Caco-2 (cell line): ENCODE measurements at regions not wholly inside any gene's neighbourhood (a gene's known extent, or its start where the extent isn't known, plus 50 kb on each side); places are given as distances from the start of the nearest gene placed in this dataset.

Source experiments
- BruUV-seq: library from RNA; stranded (reverse); fragments of 400-500 nt; replicated peaks from 2 replicates; lab custom pipeline; 2021; lab: Mats Ljungman, UMichigan
- CTCF ChIA-PET: fragments of 300-600 bp; sonication (Branson Sonifier 250); formaldehyde crosslinking; loops from one replicate; lab custom pipeline; 2022; ENCODE audit warnings: antibody characterized with exemption; lab: Charles Lee
- POLR2A ChIA-PET: fragments of 300-600 bp; sonication (Branson Sonifier 250); formaldehyde crosslinking; loops from one replicate; lab custom pipeline; 2022; ENCODE audit warnings: antibody characterized with exemption; lab: Charles Lee
- DNase-seq, 2 experiments: peaks; one replicate each; pipeline versions ENCODE4 v3.0.0 to v3.0.0-alpha.2; 2020 to 2022
- H3K27me3 ChIP-seq: replicated peaks from 2 replicates; pipeline ENCODE4 v1.6.0; 2011; ENCODE audit warnings: low read length; ENCODE audit not compliant: control insufficient read depth, insufficient read depth
- H3K36me3 ChIP-seq: 2 replicates; pipeline ENCODE4 v1.5.1; 2011; ENCODE audit warnings: low read length; ENCODE audit not compliant: control insufficient read depth, insufficient read depth
- H3K4me1 ChIP-seq: fragments of 250-450 bp; sonication (Bioruptor Pico); 2 replicates; pipeline ENCODE4 v1.5.1; 2020; ENCODE audit warnings: mild to moderate bottlenecking
- H3K4me3 ChIP-seq: 2 replicates; pipeline ENCODE4 v1.5.1; 2011; ENCODE audit warnings: low read depth, mild to moderate bottlenecking, control low read depth, low read length
- H3K9me3 ChIP-seq: fragments of 250-450 bp; sonication (Bioruptor Pico); 2 replicates; pipeline ENCODE4 v1.5.1; 2020; ENCODE audit warnings: mild to moderate bottlenecking, moderate library complexity
- H3K27ac Mint-ChIP-seq: one replicate; pipeline ENCODE4 v1.8.0; 2022; ENCODE audit warnings: mixed read lengths; ENCODE audit not compliant: unreplicated experiment
- H3K27me3 Mint-ChIP-seq: one replicate; pipeline ENCODE4 v1.8.0; 2022; ENCODE audit warnings: mixed read lengths; ENCODE audit not compliant: insufficient read depth, unreplicated experiment
- H3K36me3 Mint-ChIP-seq: one replicate; pipeline ENCODE4 v1.8.0; 2022; ENCODE audit warnings: mild to moderate bottlenecking, mixed read lengths; ENCODE audit not compliant: insufficient read depth, unreplicated experiment
- H3K4me1 Mint-ChIP-seq: one replicate; pipeline ENCODE4 v1.8.0; 2022; ENCODE audit warnings: low read depth, mixed read lengths; ENCODE audit not compliant: unreplicated experiment
- H3K4me3 Mint-ChIP-seq: one replicate; pipeline ENCODE4 v1.8.0; 2022; ENCODE audit warnings: mild to moderate bottlenecking, moderate library complexity, mixed read lengths; ENCODE audit not compliant: unreplicated experiment
- H3K9me3 Mint-ChIP-seq: one replicate; pipeline ENCODE4 v1.8.0; 2022; ENCODE audit warnings: mixed read lengths; ENCODE audit not compliant: unreplicated experiment
- intact Hi-C: fragments of 100-400 bp; cut with micrococcal nuclease; formaldehyde crosslinking; loops from one replicate; pipeline ENCODE4 v1.10.0; 2022; ENCODE audit not compliant: unreplicated experiment
- TF ChIP-seq, protein P1 (sequence below), 2 experiments: fragments of 200-600 bp in 1 of 2; IDR thresholded peaks; 1 replicate in 1 of 2; 2 replicates in 1 of 2; pipeline versions ENCODE4 v1.5.1 to v1.8.0; 2011 to 2022; ENCODE audit warnings: antibody characterized with exemption in 1 of 2, control low read depth in 1 of 2, inconsistent platforms in 1 of 2, low read depth in 1 of 2, low read length in 1 of 2, mild to moderate bottlenecking in 1 of 2, moderate library complexity in 1 of 2; ENCODE audit not compliant: insufficient read depth in 1 of 2, severe bottlenecking in 1 of 2, unreplicated experiment in 1 of 2

DNA sequence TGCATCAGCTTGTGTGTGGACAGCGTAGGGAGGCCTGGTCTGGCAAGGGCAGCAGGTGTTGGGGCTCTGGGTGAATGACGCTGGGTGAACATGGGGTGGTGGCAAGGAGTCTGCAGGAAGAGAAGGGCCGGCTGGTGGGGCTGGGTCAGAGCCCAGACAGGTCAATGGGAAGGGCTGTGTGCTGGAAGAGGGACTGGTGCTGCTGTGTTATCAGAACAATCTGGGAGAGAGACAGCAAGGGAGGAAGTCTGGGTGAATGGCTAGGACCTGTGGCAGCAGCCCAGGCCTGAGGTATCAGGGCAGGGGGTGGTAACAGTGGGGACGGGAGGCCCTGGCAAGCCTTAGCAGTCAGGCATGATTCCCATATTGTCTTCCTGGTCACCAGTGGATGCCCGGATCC lies 206.7 kb downstream of the SNX19 start:
- Mint-ChIP-seq H3K27me3 (peaks cover 54% of the 10 kb centered on the region), H3K27ac (no peak overlapping the region), H3K36me3 (no peaks in the 10 kb centered on the region), H3K9me3 (peaks cover 14% of the 10 kb centered on the region), H3K4me3 (no peak overlapping the region), H3K4me1 (no peaks in the 10 kb centered on the region)
- Histone ChIP-seq H3K36me3 (no peaks in the 10 kb centered on the region), H3K9me3 (no peaks in the 10 kb centered on the region), H3K4me1 (no peaks in the 10 kb centered on the region), H3K4me3 (no peak overlapping the region), H3K27me3 (no peaks in the 10 kb centered on the region)
- CTCF ChIA-PET, result no interaction called here
- DNase-seq, result no peak
- intact Hi-C loops, result no loop called here
- no TSS peak for BruUV-seq
- POLR2A ChIA-PET, result no interaction called here
- TF ChIP-seq, protein P1, sequence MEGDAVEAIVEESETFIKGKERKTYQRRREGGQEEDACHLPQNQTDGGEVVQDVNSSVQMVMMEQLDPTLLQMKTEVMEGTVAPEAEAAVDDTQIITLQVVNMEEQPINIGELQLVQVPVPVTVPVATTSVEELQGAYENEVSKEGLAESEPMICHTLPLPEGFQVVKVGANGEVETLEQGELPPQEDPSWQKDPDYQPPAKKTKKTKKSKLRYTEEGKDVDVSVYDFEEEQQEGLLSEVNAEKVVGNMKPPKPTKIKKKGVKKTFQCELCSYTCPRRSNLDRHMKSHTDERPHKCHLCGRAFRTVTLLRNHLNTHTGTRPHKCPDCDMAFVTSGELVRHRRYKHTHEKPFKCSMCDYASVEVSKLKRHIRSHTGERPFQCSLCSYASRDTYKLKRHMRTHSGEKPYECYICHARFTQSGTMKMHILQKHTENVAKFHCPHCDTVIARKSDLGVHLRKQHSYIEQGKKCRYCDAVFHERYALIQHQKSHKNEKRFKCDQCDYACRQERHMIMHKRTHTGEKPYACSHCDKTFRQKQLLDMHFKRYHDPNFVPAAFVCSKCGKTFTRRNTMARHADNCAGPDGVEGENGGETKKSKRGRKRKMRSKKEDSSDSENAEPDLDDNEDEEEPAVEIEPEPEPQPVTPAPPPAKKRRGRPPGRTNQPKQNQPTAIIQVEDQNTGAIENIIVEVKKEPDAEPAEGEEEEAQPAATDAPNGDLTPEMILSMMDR (IDR thresholded peaks at IDR 0.05; ENCODE audit: insufficient read depth in 1 of 2, low read depth in 1 of 2, low read length in 1 of 2, severe bottlenecking in 1 of 2, unreplicated experiment in 1 of 2), result no peak

DNA sequence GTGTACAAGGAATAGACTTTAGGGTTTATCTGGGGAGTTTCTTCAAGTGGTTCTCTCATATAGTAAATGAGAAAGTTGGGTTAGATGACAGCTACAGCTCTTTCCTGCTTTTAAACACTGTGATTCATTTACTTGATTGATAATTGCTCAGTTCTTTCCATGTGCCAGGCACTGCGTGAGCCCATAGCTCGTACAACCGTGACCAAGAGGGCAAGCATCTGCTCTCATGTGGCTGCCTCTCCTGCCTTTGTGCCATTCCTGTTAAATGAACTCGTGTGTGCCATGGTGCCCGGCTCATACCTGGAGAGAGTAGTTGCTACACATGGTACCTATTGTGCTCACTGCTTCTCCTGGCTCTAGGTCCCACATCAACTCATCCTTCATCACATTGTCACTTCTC lies 206.3 kb downstream of the SNX19 start:
- TF ChIP-seq, protein P1 (IDR thresholded peaks at IDR 0.05; ENCODE audit: insufficient read depth in 1 of 2, low read depth in 1 of 2, low read length in 1 of 2, severe bottlenecking in 1 of 2, unreplicated experiment in 1 of 2), result no peak
- peaks cover 14% of the 10 kb centered on the region for H3K9me3 Mint-ChIP-seq
- CTCF ChIA-PET, result interaction anchor here (0.6 kb wide), 1 partner anchor 114 kb away, joined by 3 read pairs; no protein-coding TSS in a partner anchor

DNA sequence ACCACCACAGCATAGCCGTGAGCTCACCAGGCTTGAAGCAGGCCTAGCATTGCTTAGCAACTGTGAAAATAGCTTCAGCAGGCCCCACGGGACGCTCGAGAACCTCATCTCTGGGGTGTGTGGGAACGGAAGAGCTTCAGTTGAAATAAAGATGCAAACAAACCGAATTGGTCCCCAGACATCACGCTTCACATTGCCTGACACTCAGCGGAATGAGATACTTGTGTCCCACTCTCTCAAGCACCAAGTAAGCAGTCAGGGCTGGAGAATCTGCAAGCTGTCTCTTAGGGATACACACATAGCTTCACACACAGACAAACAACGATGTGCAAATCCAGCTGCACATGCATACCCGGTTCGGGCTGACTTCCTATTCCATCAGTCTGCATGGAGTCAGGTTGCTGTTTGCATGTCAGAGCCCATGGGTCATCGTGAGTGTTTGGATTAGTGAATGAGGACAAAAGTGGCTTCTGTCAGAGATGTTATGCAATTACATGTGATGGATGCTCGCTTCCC lies 205.7 kb downstream of the SNX19 start:
- no TSS peak for BruUV-seq

More for the DNA sequence above, 206.3 kb downstream of the SNX19 start:
- H3K4me3 ChIP-seq, result no peak overlapping the region
- Mint-ChIP-seq H3K36me3 (no peaks in the 10 kb centered on the region), H3K4me3 (no peak overlapping the region), H3K4me1 (no peaks in the 10 kb centered on the region), H3K27me3 (peaks cover 56% of the 10 kb centered on the region), H3K27ac (no peak overlapping the region)
- no peaks in the 10 kb centered on the region for H3K9me3 ChIP-seq
- intact Hi-C loops, result no loop called here
- no peaks in the 10 kb centered on the region for H3K36me3 ChIP-seq
- H3K27me3 ChIP-seq, result no peaks in the 10 kb centered on the region
- BruUV-seq, result no TSS peak
- DNase-seq, result no peak
- no peaks in the 10 kb centered on the region for H3K4me1 ChIP-seq
- POLR2A ChIA-PET, result no interaction called here

More for the DNA sequence above, 205.7 kb downstream of the SNX19 start:
- Histone ChIP-seq H3K4me1 (no peaks in the 10 kb centered on the region), H3K9me3 (no peaks in the 10 kb centered on the region), H3K27me3 (no peaks in the 10 kb centered on the region; the same call in 1 of the 2 replicates), H3K4me3 (no peak overlapping the region), H3K36me3 (no peaks in the 10 kb centered on the region)
- Mint-ChIP-seq H3K4me1 (no peaks in the 10 kb centered on the region), H3K4me3 (no peak overlapping the region), H3K9me3 (peaks cover 14% of the 10 kb centered on the region), H3K27ac (no peak overlapping the region), H3K36me3 (no peaks in the 10 kb centered on the region), H3K27me3 (peaks cover 56% of the 10 kb centered on the region)
- CTCF ChIA-PET, result interaction anchor here (0.6 kb wide), 1 partner anchor 113 kb away, joined by 3 read pairs; no protein-coding TSS in a partner anchor
- TF ChIP-seq, protein P1 (IDR thresholded peaks at IDR 0.05; ENCODE audit: insufficient read depth in 1 of 2, low read depth in 1 of 2, low read length in 1 of 2, severe bottlenecking in 1 of 2, unreplicated experiment in 1 of 2), result no peak
- intact Hi-C loops, result no loop called here
- POLR2A ChIA-PET, result no interaction called here
- DNase-seq, result no peak
